ENCODE measurements at regions not wholly inside any gene's neighbourhood (a gene's known extent, or its start where the extent isn't known, plus 50 kb on each side); places are given as distances from the start of the nearest gene placed in this dataset.

- TF ChIP-seq CTCF (IDR thresholded peaks at IDR 0.05; ENCODE audit: low read depth, low read length) (no peak), EZH2phosphoT487 (IDR thresholded peaks at IDR 0.05; ENCODE audit: low read depth) (no peak)
Measured at GRCh38 chr17:420479-421175, 68.0 kb upstream of the RPH3AL start.
